ENCODE measurements at regions not wholly inside any gene's neighbourhood (a gene's known extent, or its start where the extent isn't known, plus 50 kb on each side); places are given as distances from the start of the nearest gene placed in this dataset.

DNA sequence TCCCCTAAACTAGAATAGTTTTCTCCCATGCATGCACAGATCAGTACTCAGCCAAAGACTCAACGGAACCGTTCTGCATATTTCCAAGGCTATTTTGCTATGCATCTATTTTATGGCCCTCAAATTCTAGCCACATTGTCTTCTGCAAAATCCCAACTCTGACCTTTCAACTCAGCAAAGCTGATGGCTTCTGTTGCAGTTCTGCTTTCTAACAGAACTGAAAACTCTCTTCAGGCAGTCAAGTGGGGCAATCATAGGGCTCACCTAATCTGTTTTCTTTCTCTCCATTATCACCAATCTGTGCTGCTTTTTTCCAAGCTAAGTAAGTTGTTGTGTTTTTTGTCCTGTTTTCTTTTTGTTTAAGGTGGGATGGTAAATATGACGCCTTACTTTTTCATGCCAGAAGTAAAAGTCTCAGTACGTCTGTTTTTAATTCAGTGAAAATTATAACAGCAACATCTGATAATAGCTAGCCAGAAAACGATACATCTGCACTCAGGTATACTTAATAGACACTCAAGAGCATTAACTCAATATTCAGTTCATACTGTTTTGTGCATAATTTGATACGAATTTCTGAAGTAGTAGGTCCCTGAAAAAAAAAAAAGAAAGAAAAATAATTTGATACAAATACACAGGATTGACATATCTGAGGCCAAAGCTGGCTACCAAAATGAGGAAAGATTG, 454.3 kb downstream of the TLE1 start:
- POLR2A ChIA-PET = no interaction called here
- CTCF ChIA-PET = interaction anchor here (1.1 kb wide), 1 partner anchor 10 kb away, joined by 3 read pairs; no protein-coding TSS in a partner anchor
- DNase-seq (ENCODE audit: low read depth, low spot score) (no peak), FAIRE-seq (no peak)
- H3K4me2 ChIP-seq (ENCODE audit: insufficient read depth, low read length) = no peak overlapping the region
- H3K4me1 ChIP-seq (ENCODE audit: control insufficient read depth, extremely low read depth, insufficient read depth, low read length) = no peaks in the 10 kb centered on the region
- H4K20me1 ChIP-seq (replicated peaks; ENCODE audit: control insufficient read depth, extremely low read depth, insufficient read depth, low read length) = no peaks in the 10 kb centered on the region
- no peak overlapping the region for H3K27ac ChIP-seq (ENCODE audit: insufficient read depth, low read depth, low read length)
- BruUV-seq (replicated peaks) = no TSS peak
- no peak overlapping the region for H3K4me3 ChIP-seq (replicated peaks in 1 of 3; ENCODE audit: insufficient read depth in 1 of 3, low read depth in 1 of 3, low read length in 3 of 3)
- TF ChIP-seq, protein P1, sequence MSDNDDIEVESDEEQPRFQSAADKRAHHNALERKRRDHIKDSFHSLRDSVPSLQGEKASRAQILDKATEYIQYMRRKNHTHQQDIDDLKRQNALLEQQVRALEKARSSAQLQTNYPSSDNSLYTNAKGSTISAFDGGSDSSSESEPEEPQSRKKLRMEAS (IDR thresholded peaks at IDR 0.05; ENCODE audit: insufficient read depth, insufficient read length) = no peak
- no peak for TF ChIP-seq POLR2A (IDR thresholded peaks at IDR 0.05; ENCODE audit: low read depth, low read length)
- no peak for TF ChIP-seq JUN (IDR thresholded peaks at IDR 0.05; ENCODE audit: borderline replicate concordance, insufficient read depth, insufficient read length, low read depth)
- no peak for TF ChIP-seq EZH2 (IDR thresholded peaks at IDR 0.05; ENCODE audit: borderline replicate concordance, low read depth, low read length, severe bottlenecking)
- TF ChIP-seq POLR2AphosphoS5 (IDR thresholded peaks at IDR 0.05; ENCODE audit: insufficient read depth, low read depth, low read length) = no peak
- TF ChIP-seq MYC (IDR thresholded peaks at IDR 0.05; ENCODE audit: low read depth, low read length) = no peak
- intact Hi-C loops (cut with micrococcal nuclease) (no loop called here), dilution Hi-C loops (cut with MboI; ENCODE audit: extremely low pct_ligation_motif_present, low sequenced_read_pairs) (no loop called here)
- H3K9me3 ChIP-seq (replicated peaks; ENCODE audit: control insufficient read depth, insufficient read depth, low read length) = no peaks in the 10 kb centered on the region
- H3K79me2 ChIP-seq (ENCODE audit: control insufficient read depth, insufficient read depth, low read length) = no peaks in the 10 kb centered on the region
- no peaks in the 10 kb centered on the region for H3K36me3 ChIP-seq (ENCODE audit: control insufficient read depth in 2 of 2, extremely low read depth in 1 of 2, insufficient read depth in 2 of 2, low read length in 2 of 2)
- H2AFZ ChIP-seq (ENCODE audit: low read depth, low read length) = no peak overlapping the region
- no peaks in the 10 kb centered on the region for H3K27me3 ChIP-seq (ENCODE audit: control insufficient read depth in 2 of 2, insufficient read depth in 2 of 2, low read length in 2 of 2)
- no peak overlapping the region for H3K9ac ChIP-seq (replicated peaks; ENCODE audit: extremely low read depth, insufficient read depth, low read length)
- H3K9me1 ChIP-seq (replicated peaks; ENCODE audit: control insufficient read depth, extremely low read depth, insufficient read depth, low read length) = no peaks in the 10 kb centered on the region

GRCh38 chr9:81231011-81231410, 458.3 kb downstream of the TLE1 start:
- Histone ChIP-seq H3K36me3 (ENCODE audit: control insufficient read depth in 2 of 2, extremely low read depth in 1 of 2, insufficient read depth in 2 of 2, low read length in 2 of 2) (no peaks in the 10 kb centered on the region), H3K79me2 (ENCODE audit: control insufficient read depth, insufficient read depth, low read length) (no peaks in the 10 kb centered on the region), H3K9me1 (replicated peaks; ENCODE audit: control insufficient read depth, extremely low read depth, insufficient read depth, low read length) (no peaks in the 10 kb centered on the region), H3K4me2 (ENCODE audit: insufficient read depth, low read length) (no peak overlapping the region), H3K9me3 (replicated peaks; ENCODE audit: control insufficient read depth, insufficient read depth, low read length) (no peaks in the 10 kb centered on the region), H3K4me3 (replicated peaks in 1 of 3; ENCODE audit: insufficient read depth in 1 of 3, low read depth in 1 of 3, low read length in 3 of 3) (no peak overlapping the region), H2AFZ (ENCODE audit: low read depth, low read length) (no peak overlapping the region), H4K20me1 (replicated peaks; ENCODE audit: control insufficient read depth, extremely low read depth, insufficient read depth, low read length) (no peaks in the 10 kb centered on the region), H3K27me3 (ENCODE audit: control insufficient read depth in 2 of 2, insufficient read depth in 2 of 2, low read length in 2 of 2) (no peaks in the 10 kb centered on the region), H3K4me1 (ENCODE audit: control insufficient read depth, extremely low read depth, insufficient read depth, low read length) (no peaks in the 10 kb centered on the region), H3K27ac (ENCODE audit: insufficient read depth, low read depth, low read length) (no peak overlapping the region), H3K9ac (replicated peaks; ENCODE audit: extremely low read depth, insufficient read depth, low read length) (no peak overlapping the region)
- DNase-seq (ENCODE audit: low read depth, low spot score) (no peak), FAIRE-seq (no peak)
- no peak for TF ChIP-seq POLR2AphosphoS5 (IDR thresholded peaks at IDR 0.05; ENCODE audit: insufficient read depth, low read depth, low read length)
- no peak for TF ChIP-seq GATA2 (IDR thresholded peaks at IDR 0.05; ENCODE audit: insufficient read depth, insufficient read length, low read depth, low read length)
- no peak for TF ChIP-seq FOS (IDR thresholded peaks at IDR 0.05; ENCODE audit: borderline replicate concordance, insufficient read depth, low read length)
- no peak for TF ChIP-seq POLR2A (IDR thresholded peaks at IDR 0.05; ENCODE audit: low read depth, low read length)
- TF ChIP-seq EZH2 (IDR thresholded peaks at IDR 0.05; ENCODE audit: borderline replicate concordance, low read depth, low read length, severe bottlenecking) = no peak
- TF ChIP-seq MYC (IDR thresholded peaks at IDR 0.05; ENCODE audit: low read depth, low read length) = no peak
- TF ChIP-seq, protein P1 (IDR thresholded peaks at IDR 0.05; ENCODE audit: insufficient read depth, insufficient read length) = no peak
- TF ChIP-seq, protein P2, sequence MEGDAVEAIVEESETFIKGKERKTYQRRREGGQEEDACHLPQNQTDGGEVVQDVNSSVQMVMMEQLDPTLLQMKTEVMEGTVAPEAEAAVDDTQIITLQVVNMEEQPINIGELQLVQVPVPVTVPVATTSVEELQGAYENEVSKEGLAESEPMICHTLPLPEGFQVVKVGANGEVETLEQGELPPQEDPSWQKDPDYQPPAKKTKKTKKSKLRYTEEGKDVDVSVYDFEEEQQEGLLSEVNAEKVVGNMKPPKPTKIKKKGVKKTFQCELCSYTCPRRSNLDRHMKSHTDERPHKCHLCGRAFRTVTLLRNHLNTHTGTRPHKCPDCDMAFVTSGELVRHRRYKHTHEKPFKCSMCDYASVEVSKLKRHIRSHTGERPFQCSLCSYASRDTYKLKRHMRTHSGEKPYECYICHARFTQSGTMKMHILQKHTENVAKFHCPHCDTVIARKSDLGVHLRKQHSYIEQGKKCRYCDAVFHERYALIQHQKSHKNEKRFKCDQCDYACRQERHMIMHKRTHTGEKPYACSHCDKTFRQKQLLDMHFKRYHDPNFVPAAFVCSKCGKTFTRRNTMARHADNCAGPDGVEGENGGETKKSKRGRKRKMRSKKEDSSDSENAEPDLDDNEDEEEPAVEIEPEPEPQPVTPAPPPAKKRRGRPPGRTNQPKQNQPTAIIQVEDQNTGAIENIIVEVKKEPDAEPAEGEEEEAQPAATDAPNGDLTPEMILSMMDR (IDR thresholded peaks at IDR 0.05; ENCODE audit: extremely low read depth in 1 of 2, insufficient read depth in 1 of 2, low read depth in 1 of 2, low read length in 2 of 2) = no peak
- no peak for TF ChIP-seq JUN (IDR thresholded peaks at IDR 0.05; ENCODE audit: borderline replicate concordance, insufficient read depth, insufficient read length, low read depth)
- dilution Hi-C loops (cut with MboI; ENCODE audit: extremely low pct_ligation_motif_present, low sequenced_read_pairs) = no loop called here
- no TSS peak for BruUV-seq (replicated peaks)
- ChIA-PET CTCF (no interaction called here), POLR2A (no interaction called here)
- intact Hi-C loops (cut with micrococcal nuclease) = no loop called here
